GM12892 (cell line): ENCODE measurements at regions not wholly inside any gene's neighbourhood (a gene's known extent, or its start where the extent isn't known, plus 50 kb on each side); places are given as distances from the start of the nearest gene placed in this dataset.

Source experiments
- DNase-seq: peaks from one replicate; pipeline ENCODE4 v3.0.0; 2011; ENCODE audit not compliant: insufficient read length
- FAIRE-seq: peaks from 2 replicates; lab custom pipeline; 2011; peaks lifted over from hg19 to GRCh38; lab: Jason Lieb, UNC
- POLR2A ChIP-seq: IDR thresholded peaks from 2 replicates; pipeline ENCODE4 v1.6.1; 2011; ENCODE audit warnings: low read depth, low read length, control low read depth
- POLR2AphosphoS5 ChIP-seq: IDR thresholded peaks from 2 replicates; pipeline ENCODE4 v1.6.1; 2011; ENCODE audit warnings: low read depth, low read length, control low read depth
- TAF1 ChIP-seq: IDR thresholded peaks from 2 replicates; pipeline ENCODE4 v1.6.1; 2011; ENCODE audit warnings: low read depth, mild to moderate bottlenecking, control low read depth, low read length, borderline replicate concordance

- TF ChIP-seq POLR2AphosphoS5 = no peak
- no peak for TF ChIP-seq POLR2A
- FAIRE-seq = no peak
- no peak for DNase-seq
These were observed 274.1 kb downstream of the ALG10 start for GRCh38 chr12:34296143-34297041.

GRCh38 chr12:34297126-34297789 lies 275.0 kb downstream of the ALG10 start:
- no peak for FAIRE-seq
- TF ChIP-seq POLR2A = no peak
- no peak for TF ChIP-seq POLR2AphosphoS5
- no peak for DNase-seq

DNA sequence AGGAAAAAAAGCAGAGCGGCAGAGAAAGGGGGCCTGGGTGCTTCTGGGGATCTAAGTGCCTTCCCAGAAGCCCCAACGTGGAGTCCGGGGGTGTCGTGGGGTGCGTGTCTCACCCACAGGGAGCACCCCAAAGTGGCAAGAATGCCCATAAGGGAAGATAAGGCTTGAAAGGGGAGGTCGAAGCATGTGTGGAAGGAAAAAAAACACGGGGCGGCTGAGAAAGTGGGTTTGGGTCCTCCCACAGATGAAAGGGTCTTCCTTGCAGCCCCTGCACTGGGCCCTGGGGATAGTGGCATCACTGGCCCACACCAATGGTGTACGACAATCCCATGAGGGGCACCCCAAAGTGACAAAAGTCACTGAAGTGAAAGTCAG lies 275.5 kb downstream of the ALG10 start:
- FAIRE-seq (no peak), DNase-seq (no peak)
- TF ChIP-seq POLR2AphosphoS5 (no peak), TAF1 (no peak), POLR2A (no peak)

- TF ChIP-seq TAF1 (no peak), POLR2AphosphoS5 (no peak), POLR2A (no peak)
- FAIRE-seq = no peak
- no peak for DNase-seq
These were observed 276.1 kb downstream of the ALG10 start for GRCh38 chr12:34298176-34298970.

DNA sequence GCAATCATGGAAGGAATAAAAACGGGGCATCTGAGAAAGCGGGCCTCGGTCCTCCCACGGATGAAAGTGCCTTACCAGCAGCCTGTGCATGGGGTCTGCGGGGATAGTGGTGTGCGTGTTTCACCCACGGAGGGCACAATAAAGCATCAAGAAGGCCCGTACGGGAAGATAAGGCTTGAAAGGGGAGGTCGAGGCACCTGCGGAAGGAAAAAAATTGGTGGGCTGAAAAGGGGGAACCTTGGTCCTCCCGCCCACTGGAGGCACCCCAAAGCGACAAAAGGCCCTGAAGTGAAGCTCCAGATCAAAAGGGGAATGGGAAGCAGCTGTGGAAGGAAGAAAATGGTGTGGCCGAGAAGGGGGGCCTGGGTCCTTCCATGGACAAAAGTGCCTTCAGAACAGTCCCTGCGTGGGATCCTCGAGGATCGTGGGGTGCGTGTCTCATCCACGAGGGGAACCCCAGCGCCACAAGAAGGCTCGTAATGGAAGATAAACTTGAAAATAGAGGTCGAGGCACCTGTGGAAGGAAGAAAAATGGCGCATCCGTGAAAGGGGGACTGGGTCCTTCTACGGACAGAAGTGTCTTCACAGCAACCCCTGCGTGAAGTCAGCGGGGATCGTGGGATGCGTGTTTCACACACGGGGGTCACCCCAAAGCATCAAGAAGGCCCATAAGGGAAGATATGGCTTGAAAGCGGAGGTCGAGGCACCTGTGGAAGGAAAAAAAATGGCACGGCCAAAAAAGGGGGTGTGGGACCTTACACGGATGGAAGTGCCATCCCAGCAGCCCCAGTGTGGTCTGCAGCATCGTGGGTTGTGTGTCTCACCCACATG lies 276.9 kb downstream of the ALG10 start:
- no peak for FAIRE-seq
- no peak for TF ChIP-seq POLR2A
- TF ChIP-seq TAF1 = no peak
- no peak for TF ChIP-seq POLR2AphosphoS5
- DNase-seq = no peak

DNA sequence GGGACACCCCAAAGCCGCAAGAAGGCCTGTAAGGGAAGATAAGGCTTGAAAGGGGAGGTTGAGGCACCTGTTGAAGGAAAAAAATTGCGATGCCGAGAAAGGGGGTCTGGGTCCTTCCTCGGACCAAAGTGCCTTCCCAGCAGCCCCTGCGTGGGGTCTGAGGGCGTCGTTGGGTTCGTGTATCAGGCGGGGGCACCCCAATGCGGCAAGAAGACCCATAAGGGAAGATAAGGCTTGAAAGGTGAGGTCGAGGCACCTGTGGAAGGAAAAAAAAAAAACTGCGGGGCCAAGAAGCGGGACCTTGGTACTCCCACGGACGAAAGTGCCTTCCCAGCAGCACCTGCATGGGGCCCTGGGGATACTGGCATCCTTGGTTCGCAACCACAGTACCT lies 277.5 kb downstream of the ALG10 start:
- DNase-seq = no peak
- no peak for TF ChIP-seq TAF1
- TF ChIP-seq POLR2AphosphoS5 = no peak
- TF ChIP-seq POLR2A = no peak

DNA sequence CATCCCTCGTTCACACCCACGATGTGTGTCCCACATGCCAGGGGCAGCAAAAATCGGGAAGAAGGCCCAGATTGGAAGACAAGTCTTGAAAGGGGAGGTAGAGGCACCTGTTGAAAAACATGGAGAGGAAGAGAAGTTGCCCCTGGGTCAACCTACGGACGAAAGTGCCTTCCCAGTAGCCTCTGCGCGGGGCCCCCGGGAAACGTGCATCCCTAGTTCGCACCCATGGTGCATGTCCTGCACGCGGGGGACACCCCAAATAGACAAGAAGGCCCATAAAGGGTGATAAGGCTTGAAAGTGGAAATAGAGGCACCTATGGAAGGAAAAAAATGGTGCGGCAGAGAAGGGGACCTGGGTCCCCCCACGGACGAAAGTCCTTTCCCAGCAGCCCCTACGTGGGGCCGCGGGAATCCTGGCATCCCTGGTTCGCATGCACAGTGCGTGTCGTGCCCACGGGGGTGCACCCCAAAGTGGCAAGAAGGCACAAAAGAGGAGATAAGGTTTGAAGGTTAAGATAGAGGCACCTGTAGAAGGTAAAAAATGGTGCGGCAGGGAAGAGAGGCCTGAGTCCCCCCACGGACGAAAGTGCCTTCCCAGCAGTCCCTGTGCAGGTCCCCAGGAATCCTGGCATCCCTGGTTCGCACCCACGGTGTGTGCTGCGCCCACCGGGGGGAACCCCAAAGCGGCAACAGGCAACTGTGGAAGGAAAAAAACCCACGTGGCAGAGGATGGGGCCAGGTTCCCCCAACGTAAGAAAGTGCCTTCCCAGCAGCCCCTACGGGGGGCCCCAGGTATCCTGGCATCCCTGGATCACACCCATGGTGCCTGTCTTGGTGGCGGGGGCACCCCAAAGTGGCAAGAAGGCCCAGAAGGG lies 278.3 kb downstream of the ALG10 start:
- DNase-seq = no peak
- TF ChIP-seq TAF1 (no peak), POLR2AphosphoS5 (no peak), POLR2A (no peak)
- FAIRE-seq = no peak

More for the DNA sequence above, 277.5 kb downstream of the ALG10 start:
- no peak for FAIRE-seq

- TF ChIP-seq TAF1 = no peak
- no peak for TF ChIP-seq POLR2AphosphoS5
- DNase-seq (no peak), FAIRE-seq (no peak)
These were observed 279.2 kb downstream of the ALG10 start for GRCh38 chr12:34301251-34302130.

DNA sequence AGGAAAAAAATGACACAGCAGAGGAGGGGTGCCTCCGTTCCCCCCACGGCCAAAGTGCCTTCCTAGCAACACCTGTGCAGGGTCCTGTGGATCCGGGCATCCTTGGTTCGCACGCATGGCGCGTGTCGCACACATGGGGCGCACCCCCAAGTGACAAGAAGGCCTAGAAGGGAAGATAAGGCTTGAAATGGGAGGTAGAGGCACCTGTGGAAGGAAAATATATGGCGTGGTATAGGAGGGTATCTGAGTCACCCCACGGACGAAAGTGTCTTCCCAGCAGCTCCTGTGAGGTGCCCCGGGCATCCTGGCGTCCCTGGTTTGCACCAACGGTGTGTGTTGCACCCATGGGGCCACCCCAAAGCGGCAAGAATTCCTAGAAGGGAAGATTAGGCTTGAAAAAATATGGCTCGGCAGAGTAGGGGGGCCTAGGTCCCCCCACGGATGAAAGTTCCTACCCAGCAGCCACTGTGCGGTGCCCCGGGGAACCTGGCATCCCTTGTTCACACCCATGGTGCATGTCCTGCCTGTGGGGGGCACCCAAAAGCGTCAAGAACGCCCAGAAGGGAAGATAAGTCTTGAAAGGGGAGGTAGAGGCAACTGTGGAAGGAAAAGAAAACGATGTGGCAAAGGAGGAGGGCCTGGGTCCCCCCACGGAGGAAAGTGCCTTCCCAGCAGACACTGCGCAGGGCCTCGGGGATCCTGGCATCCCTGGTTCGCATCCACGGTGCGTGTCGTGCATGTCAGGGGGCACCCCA lies 280.0 kb downstream of the ALG10 start:
- no peak for DNase-seq
- TF ChIP-seq TAF1 = no peak
- TF ChIP-seq POLR2AphosphoS5 = no peak
- no peak for TF ChIP-seq POLR2A
- FAIRE-seq = no peak
